Calu3 (cell line): ENCODE measurements at regions not wholly inside any gene's neighbourhood (a gene's known extent, or its start where the extent isn't known, plus 50 kb on each side); places are given as distances from the start of the nearest gene placed in this dataset.

Experiments
- BruUV-seq: library from RNA; stranded (reverse); fragments of 400-500 nt; replicated peaks from 2 replicates; lab custom pipeline; 2021; lab: Mats Ljungman, UMichigan
- CTCF ChIA-PET: fragments of 300-600 bp; sonication (Branson Sonifier 250); formaldehyde crosslinking; loops from one replicate; lab custom pipeline; 2022; ENCODE audit warnings: antibody characterized with exemption; lab: Charles Lee
- DNase-seq: peaks from one replicate; pipeline ENCODE4 v3.0.0; 2022
- H3K27ac Mint-ChIP-seq: one replicate; pipeline ENCODE4 v1.8.0; 2022; ENCODE audit warnings: mixed read lengths; ENCODE audit not compliant: unreplicated experiment
- H3K27me3 Mint-ChIP-seq: one replicate; pipeline ENCODE4 v1.8.0; 2022; ENCODE audit warnings: mixed read lengths; ENCODE audit not compliant: unreplicated experiment
- H3K36me3 Mint-ChIP-seq: one replicate; pipeline ENCODE4 v1.8.0; 2022; ENCODE audit warnings: mild to moderate bottlenecking, moderate library complexity, mixed read lengths; ENCODE audit not compliant: insufficient read depth, unreplicated experiment
- H3K4me1 Mint-ChIP-seq: one replicate; pipeline ENCODE4 v1.8.0; 2022; ENCODE audit warnings: mild to moderate bottlenecking, low read depth, mixed read lengths; ENCODE audit not compliant: unreplicated experiment
- H3K4me3 Mint-ChIP-seq: one replicate; pipeline ENCODE4 v1.8.0; 2022; ENCODE audit warnings: mild to moderate bottlenecking, low read depth, moderate library complexity, mixed read lengths; ENCODE audit not compliant: unreplicated experiment
- H3K9me3 Mint-ChIP-seq: one replicate; pipeline ENCODE4 v1.8.0; 2022; ENCODE audit warnings: low read depth, mixed read lengths; ENCODE audit not compliant: unreplicated experiment
- intact Hi-C: fragments of 100-400 bp; cut with micrococcal nuclease; formaldehyde crosslinking; loops from one replicate; pipeline ENCODE4 v1.10.0; 2022; ENCODE audit not compliant: unreplicated experiment
- TF ChIP-seq, protein P1 (sequence below): fragments of 200-600 bp; IDR thresholded peaks from one replicate; pipeline ENCODE4 v1.8.0; 2022; ENCODE audit warnings: antibody characterized with exemption; ENCODE audit not compliant: unreplicated experiment

GRCh38 chr20:52349806-52350205 is 158.2 kb upstream of the ZFP64 start:
- CTCF ChIA-PET = interaction anchor here (0.8 kb wide), 1 partner anchor 15 kb away, joined by 3 read pairs; no protein-coding TSS in a partner anchor
- peaks cover 61% of the 10 kb centered on the region for H3K27me3 Mint-ChIP-seq
- no peaks in the 10 kb centered on the region for H3K9me3 Mint-ChIP-seq
- intact Hi-C loops = no loop called here
- no peak overlapping the region for H3K27ac Mint-ChIP-seq
- H3K4me1 Mint-ChIP-seq = no peaks in the 10 kb centered on the region
- H3K36me3 Mint-ChIP-seq = no peaks in the 10 kb centered on the region
- no TSS peak for BruUV-seq
- no peak for DNase-seq
- TF ChIP-seq, protein P1, sequence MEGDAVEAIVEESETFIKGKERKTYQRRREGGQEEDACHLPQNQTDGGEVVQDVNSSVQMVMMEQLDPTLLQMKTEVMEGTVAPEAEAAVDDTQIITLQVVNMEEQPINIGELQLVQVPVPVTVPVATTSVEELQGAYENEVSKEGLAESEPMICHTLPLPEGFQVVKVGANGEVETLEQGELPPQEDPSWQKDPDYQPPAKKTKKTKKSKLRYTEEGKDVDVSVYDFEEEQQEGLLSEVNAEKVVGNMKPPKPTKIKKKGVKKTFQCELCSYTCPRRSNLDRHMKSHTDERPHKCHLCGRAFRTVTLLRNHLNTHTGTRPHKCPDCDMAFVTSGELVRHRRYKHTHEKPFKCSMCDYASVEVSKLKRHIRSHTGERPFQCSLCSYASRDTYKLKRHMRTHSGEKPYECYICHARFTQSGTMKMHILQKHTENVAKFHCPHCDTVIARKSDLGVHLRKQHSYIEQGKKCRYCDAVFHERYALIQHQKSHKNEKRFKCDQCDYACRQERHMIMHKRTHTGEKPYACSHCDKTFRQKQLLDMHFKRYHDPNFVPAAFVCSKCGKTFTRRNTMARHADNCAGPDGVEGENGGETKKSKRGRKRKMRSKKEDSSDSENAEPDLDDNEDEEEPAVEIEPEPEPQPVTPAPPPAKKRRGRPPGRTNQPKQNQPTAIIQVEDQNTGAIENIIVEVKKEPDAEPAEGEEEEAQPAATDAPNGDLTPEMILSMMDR = no peak
- no peak overlapping the region for H3K4me3 Mint-ChIP-seq

DNA sequence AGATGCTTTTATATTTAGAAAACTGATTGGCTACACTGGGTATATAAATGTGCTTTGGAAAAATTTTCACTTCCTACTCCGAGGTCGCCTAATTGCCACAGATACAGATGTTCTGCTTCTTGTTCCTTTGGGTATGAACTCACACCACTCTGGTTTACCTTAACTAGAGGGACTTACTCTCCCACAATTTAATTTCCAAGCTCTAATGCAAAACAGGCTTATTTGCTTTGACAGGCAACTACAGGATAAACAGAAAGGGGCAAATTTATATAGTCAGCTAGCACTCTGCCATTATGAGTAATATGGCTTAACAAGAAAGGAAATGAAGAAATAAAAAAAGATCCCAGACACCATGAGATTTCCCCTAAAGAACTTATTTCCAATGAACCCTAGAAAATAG is 156.9 kb upstream of the ZFP64 start:
- no peaks in the 10 kb centered on the region for H3K36me3 Mint-ChIP-seq
- H3K4me1 Mint-ChIP-seq = no peaks in the 10 kb centered on the region
- CTCF ChIA-PET = no interaction called here
- no peak overlapping the region for H3K27ac Mint-ChIP-seq
- intact Hi-C loops = no loop called here
- no peaks in the 10 kb centered on the region for H3K9me3 Mint-ChIP-seq
- H3K4me3 Mint-ChIP-seq = no peak overlapping the region
- BruUV-seq = no TSS peak
- no peak for DNase-seq
- H3K27me3 Mint-ChIP-seq = peaks cover 74% of the 10 kb centered on the region
- TF ChIP-seq, protein P1 = no peak

GRCh38 chr20:52346797-52347196 is 155.2 kb upstream of the ZFP64 start:
- intact Hi-C loops = no loop called here
- BruUV-seq = no TSS peak
- TF ChIP-seq, protein P1 = no peak
- DNase-seq = no peak
- Mint-ChIP-seq H3K36me3 (no peaks in the 10 kb centered on the region), H3K27me3 (peaks cover 60% of the 10 kb centered on the region), H3K4me3 (no peak overlapping the region), H3K4me1 (no peaks in the 10 kb centered on the region), H3K27ac (no peak overlapping the region), H3K9me3 (no peaks in the 10 kb centered on the region)
- CTCF ChIA-PET = no interaction called here

- DNase-seq = no peak
- BruUV-seq = no TSS peak
- intact Hi-C loops = no loop called here
- TF ChIP-seq, protein P1 = no peak
- Mint-ChIP-seq H3K4me1 (no peaks in the 10 kb centered on the region), H3K4me3 (no peak overlapping the region), H3K9me3 (peaks cover 2% of the 10 kb centered on the region), H3K27ac (no peak overlapping the region), H3K36me3 (no peaks in the 10 kb centered on the region), H3K27me3 (peaks cover 32% of the 10 kb centered on the region)
- CTCF ChIA-PET = no interaction called here
Measured at GRCh38 chr20:52342913-52343312, 151.3 kb upstream of the ZFP64 start.
